Ammon's horn (tissue), 1 donor: ENCODE measurements at regions not wholly inside any gene's neighbourhood (a gene's known extent, or its start where the extent isn't known, plus 50 kb on each side); places are given as distances from the start of the nearest gene placed in this dataset.

ENCODE experiments used
- DNase-seq: peaks from one replicate; pipeline ENCODE4 v3.0.0-alpha.2; 2016; ENCODE audit warnings: low spot score

GRCh38 chrX:3257471-3257870 is 89.0 kb downstream of the MXRA5 start:
- DNase-seq: no peak

- DNase-seq: no peak
Observed at GRCh38 chrX:3256868-3257267, 89.6 kb downstream of the MXRA5 start.

- peak; percentile 28 for DNase-seq
Observed at GRCh38 chrX:3252744-3253143, 93.7 kb downstream of the MXRA5 start.

- no peak for DNase-seq
Observed at GRCh38 chrX:3250966-3251365, 95.5 kb downstream of the MXRA5 start.

- DNase-seq: no peak
Observed at GRCh38 chrX:3244955-3245354, 101.5 kb downstream of the MXRA5 start.

GRCh38 chrX:3244203-3244743 is 102.2 kb downstream of the MXRA5 start:
- DNase-seq: no peak

- DNase-seq: no peak
Observed at GRCh38 chrX:3232262-3232923, 114.1 kb downstream of the MXRA5 start.

- DNase-seq: no peak
Observed at GRCh38 chrX:3231766-3232165, 114.7 kb downstream of the MXRA5 start.

GRCh38 chrX:3230496-3230895 is 116.0 kb downstream of the MXRA5 start:
- no peak for DNase-seq

- no peak for DNase-seq
Observed at GRCh38 chrX:3227526-3227925, 118.9 kb downstream of the MXRA5 start.

- no peak for DNase-seq
Observed at GRCh38 chrX:3226087-3226486, 120.4 kb downstream of the MXRA5 start.

GRCh38 chrX:3221643-3222042 is 124.8 kb downstream of the MXRA5 start:
- no peak for DNase-seq

GRCh38 chrX:3219667-3220066 is 126.8 kb downstream of the MXRA5 start:
- no peak for DNase-seq

- DNase-seq: no peak
Observed at GRCh38 chrX:3219231-3219630, 127.2 kb downstream of the MXRA5 start.

GRCh38 chrX:3218442-3218841 is 128.0 kb downstream of the MXRA5 start:
- DNase-seq: no peak

- no peak for DNase-seq
Observed at GRCh38 chrX:3216581-3217180, 129.8 kb downstream of the MXRA5 start.

- DNase-seq: no peak
Observed at GRCh38 chrX:3215249-3215648, 131.2 kb downstream of the MXRA5 start.

- no peak for DNase-seq
Observed at GRCh38 chrX:3206314-3206713, 140.1 kb downstream of the MXRA5 start.

GRCh38 chrX:3204606-3205005 is 141.8 kb downstream of the MXRA5 start:
- DNase-seq: no peak

- DNase-seq: no peak
Observed at GRCh38 chrX:3195845-3196244, 150.6 kb downstream of the MXRA5 start.

GRCh38 chrX:3192835-3193234 is 151.6 kb downstream of the ARSF start:
- no peak for DNase-seq

GRCh38 chrX:3191796-3192195 is 150.5 kb downstream of the ARSF start:
- DNase-seq: no peak

GRCh38 chrX:3191201-3191600 is 149.9 kb downstream of the ARSF start:
- no peak for DNase-seq
